GM21786 (cell line): ENCODE measurements at regions not wholly inside any gene's neighbourhood (a gene's known extent, or its start where the extent isn't known, plus 50 kb on each side); places are given as distances from the start of the nearest gene placed in this dataset.
"Not testable (repeated sequence)": the region's sequence is repeated elsewhere in the genome, so short reads cannot be mapped to it uniquely, and the experiment has no call there.

Source experiments
- ATAC-seq: cut with Tn5 transposase; IDR thresholded peaks from one replicate; pipeline ENCODE4 v1.9.1; 2021; ENCODE audit not compliant: unreplicated experiment

GRCh38 chr16:59690216-59690615 is 956.1 kb upstream of the GOT2 start:
- no peak for ATAC-seq

- ATAC-seq: no peak
Measured at GRCh38 chr16:59688006-59688405, 953.9 kb upstream of the GOT2 start.

- no peak for ATAC-seq
Measured at GRCh38 chr16:59686405-59686804, 952.3 kb upstream of the GOT2 start.

DNA sequence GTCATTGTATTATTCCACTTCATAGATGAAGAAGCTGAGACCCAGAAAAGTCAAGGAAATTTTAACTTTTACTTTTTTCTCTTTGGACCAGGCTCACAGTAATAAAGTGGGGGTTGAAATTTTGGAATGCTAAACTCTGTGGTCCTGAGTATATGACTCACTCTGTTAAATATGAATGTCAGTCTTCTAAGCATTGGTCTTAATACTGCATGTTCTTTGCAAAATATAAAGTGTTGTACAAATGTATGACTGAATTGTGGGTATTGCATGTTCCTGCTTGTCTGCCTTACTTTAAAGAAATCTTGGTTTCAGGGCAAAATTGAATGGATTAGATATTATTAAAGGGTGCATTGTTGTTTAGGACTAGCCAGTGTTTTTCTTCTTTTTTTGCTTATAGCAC is 950.8 kb upstream of the GOT2 start:
- ATAC-seq: no peak

GRCh38 chr16:59683709-59684108 is 949.6 kb upstream of the GOT2 start:
- ATAC-seq: no peak

DNA sequence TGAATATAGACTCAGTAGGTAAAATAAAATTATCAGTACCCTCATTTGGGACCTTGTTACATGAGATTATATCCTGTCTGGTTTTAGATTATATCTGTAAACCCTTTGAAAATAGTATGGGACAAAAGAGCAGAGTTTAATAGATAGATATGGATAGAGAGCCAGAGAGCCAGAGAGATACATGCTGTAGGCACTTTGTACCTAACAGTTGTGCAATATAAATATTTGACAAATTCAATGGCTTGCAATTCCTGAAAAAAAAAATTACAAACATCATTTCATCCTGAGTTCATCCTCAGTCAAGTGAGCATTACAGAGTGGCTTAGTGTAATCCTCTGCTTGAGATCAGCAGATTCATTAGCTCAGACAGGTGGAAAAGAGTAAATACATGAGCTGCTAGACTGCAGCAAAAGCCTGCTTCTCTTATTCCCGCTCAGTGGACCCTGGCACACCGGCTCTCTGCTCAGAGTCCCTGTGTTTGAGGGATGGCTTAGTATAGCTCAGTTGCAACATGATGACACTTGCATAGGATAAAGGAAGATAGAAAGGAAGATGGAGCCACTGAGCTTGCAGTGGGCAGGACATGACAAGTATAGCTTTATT is 931.6 kb upstream of the GOT2 start:
- ATAC-seq: no peak

- no peak for ATAC-seq
Measured at GRCh38 chr16:59658572-59658971, 924.5 kb upstream of the GOT2 start.

DNA sequence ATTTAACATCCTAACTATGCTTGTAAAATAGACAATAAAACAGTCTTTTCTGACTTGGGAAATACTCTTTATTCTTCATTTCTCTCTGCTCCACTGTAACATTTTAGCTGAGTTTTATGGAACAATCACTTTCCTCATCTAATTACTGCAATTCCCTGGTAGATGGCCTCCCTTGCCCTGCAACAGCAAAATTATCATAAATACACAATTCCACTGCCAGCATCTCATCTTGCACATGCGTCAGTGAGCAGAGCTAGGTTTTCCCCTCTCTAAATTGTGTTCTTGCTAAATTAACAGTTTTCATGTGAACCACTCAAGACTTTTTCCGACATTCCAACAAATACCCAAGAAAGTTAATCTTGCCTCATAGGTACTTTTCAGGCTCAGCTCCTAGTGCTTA is 920.9 kb upstream of the GOT2 start:
- ATAC-seq: no peak

- no peak for ATAC-seq
Measured at GRCh38 chr16:59654455-59654854, 920.3 kb upstream of the GOT2 start.

- no peak for ATAC-seq
Measured at GRCh38 chr16:59651662-59652061, 917.5 kb upstream of the GOT2 start.

GRCh38 chr16:59645194-59645593 is 911.1 kb upstream of the GOT2 start:
- no peak for ATAC-seq

- ATAC-seq: no peak
Measured at GRCh38 chr16:59635674-59636073, 901.6 kb upstream of the GOT2 start.

DNA sequence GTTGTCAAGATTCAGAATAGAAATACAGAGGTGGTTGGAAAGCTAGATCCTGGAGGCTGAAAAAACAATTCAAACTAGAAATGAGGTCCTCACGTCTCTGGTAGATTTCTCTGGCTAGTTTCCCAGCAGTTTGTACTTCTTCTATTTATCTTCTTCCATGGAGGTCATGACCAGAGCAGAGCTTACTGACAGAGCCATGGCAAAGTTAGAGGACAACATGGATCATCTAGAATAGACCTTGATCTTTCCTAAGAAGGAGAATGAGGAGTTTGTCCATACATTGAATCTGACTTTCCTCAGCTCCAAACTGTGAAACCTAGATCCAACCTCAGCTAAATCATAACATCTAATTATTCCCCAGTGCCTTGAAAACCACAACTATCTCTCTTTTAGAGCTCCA is 900.8 kb upstream of the GOT2 start:
- ATAC-seq: no peak

DNA sequence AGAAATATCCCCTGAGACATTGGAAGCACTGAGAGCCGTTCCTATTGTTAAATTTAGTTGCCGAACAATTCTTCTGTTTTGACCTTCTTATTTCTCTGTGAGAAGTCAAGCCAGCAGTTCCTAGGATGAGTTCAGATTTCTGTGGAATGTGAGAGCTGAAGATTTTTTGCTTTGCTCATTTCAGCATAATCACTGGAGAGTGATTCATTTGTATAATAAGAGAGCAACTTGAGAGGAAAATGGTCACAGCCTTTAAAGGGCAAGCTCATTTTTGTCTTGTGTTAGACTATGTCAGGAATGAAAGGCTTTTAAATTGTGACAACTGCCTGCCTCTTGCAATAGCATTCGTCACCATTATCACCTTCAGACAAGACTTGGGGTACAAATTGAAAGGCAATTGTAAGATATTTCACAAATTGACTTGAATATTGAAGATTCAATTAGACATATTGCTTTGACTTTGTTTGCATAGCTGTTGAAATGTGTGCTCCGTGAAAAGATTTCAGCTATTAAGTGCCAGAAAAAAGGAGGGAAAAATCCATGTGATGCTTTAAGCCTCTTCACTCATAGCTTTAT is 900.0 kb upstream of the GOT2 start:
- ATAC-seq: no peak

- no peak for ATAC-seq
Measured at GRCh38 chr16:59632276-59632855, 898.2 kb upstream of the GOT2 start.

DNA sequence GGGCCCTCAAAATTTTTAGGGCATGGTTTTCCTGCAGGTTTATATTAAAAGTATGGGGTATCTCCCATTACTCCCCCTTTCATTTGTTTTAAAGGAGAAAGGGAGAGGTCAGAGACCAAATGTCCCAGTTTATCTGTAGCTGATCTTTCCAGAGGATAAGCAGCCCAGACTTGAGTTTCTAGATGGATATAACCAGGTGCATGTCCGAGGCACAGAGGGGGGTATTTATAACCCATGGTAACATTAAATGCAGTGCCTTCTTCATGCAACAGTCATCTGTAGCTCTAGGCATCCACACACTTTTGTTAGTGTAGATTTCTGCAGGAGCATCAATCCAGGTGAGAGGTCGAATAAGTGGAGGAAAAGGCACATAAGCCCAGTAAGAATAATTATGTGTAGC is 890.3 kb upstream of the GOT2 start:
- ATAC-seq: not testable (repeated sequence)

DNA sequence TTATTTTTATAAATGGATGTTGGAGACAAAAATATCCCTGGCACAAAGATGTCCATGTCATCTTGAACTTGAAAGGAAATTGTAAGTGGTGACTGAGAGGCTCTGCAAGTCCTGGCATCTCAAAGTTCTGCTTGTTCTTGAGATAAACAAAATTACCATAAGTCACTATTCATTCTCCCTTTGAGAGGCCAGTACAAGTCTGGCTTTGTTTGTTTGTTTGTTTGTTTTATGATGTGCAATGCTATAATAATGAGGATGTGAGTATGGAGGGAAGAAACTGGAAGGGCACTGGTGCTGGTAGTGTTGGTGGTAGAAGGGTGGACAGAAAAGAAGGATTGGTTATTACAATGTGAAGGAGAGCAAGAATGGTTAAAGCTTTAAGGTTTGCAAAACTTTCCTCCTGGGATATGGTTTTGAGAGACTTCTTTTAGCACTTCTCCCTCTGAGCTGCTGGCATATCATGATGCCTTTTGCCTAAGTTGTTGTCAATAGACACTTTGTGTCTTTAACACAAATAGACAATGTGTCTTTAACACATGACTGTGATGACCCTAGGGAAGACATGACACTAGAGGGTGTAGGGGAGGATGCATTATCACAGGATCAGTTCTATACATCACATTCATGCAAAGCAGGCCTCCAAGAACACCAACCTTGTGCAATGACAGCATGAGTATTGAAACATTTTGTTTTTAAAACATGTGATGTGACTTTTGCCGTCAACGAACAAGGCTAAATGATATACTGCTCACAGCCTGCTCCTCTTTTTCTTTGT is 880.5 kb upstream of the GOT2 start:
- no peak for ATAC-seq

GRCh38 chr16:59612910-59613620 is 878.9 kb upstream of the GOT2 start:
- ATAC-seq: not testable (repeated sequence)

DNA sequence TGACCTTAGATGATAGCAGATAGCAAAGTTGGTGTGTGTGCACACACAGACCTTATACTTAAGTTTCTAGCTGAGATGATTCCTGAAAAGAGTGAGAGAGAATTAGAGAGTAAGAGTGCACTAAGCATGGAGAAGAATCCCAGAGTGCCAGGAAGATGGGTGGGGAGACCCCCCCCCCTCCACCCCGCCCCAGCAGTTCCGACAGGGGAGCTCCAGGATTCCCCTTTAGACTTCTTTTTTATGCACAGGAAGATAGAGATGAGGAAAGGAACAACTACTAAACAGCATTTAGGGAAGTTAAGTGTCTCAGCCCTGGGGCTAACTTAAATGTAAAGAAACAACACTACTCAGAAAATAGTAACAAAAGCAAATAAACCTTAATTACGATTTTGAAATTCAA is 878.0 kb upstream of the GOT2 start:
- no peak for ATAC-seq

DNA sequence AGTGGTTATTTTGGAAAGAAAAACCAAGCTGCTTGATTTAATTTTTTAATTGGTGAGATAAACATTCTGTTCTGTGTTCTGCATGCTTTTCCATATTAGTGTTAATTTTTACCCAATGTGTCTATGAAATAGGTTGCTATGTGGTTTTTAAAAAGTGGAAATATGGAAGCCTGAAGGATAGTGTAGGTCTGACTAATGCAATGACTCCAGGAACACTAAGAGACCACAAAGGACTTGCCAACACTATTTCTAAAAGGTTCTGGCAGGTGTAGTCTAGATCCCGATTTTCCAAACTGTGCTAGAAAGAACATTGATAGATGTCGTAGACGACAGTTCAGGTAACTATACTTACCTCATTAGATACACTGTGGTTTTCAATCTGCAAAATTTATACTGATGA is 877.4 kb upstream of the GOT2 start:
- ATAC-seq: no peak

DNA sequence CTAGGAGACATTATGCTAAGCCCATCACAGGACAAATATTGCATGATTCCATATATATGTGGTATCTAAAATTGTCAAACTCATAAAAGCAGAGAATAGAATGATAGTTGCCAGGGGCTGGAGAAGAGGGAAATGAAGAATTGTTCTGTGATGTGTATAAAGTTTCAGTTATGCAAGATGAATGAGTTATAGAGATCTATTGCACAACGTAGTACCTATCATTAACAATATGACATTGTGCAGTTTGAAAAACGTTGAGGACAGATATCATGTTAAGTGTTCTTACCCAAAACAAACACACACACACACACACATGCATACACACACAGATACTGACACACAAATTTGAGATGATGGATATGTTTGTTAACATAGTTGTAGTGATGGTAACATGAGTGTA is 871.6 kb upstream of the GOT2 start:
- ATAC-seq: no peak

- no peak for ATAC-seq
Measured at GRCh38 chr16:59604354-59604753, 870.2 kb upstream of the GOT2 start.
